Keratinocyte (primary cell): ENCODE measurements at regions not wholly inside any gene's neighbourhood (a gene's known extent, or its start where the extent isn't known, plus 50 kb on each side); places are given as distances from the start of the nearest gene placed in this dataset.

Experiments used
- DNase-seq: peaks from one replicate; pipeline ENCODE4 v3.0.0-alpha.2; 2011; ENCODE audit warnings: low read depth, missing footprints, low spot score
- FAIRE-seq: peaks from 2 replicates; lab custom pipeline; 2011; peaks lifted over from hg19 to GRCh38; lab: Jason Lieb, UNC
- H2AFZ ChIP-seq: 2 replicates; pipeline ENCODE4 v1.6.0; 2012; ENCODE audit warnings: low read length, control low read depth, inconsistent platforms; ENCODE audit not compliant: control insufficient read depth
- H3K27ac ChIP-seq: 2 replicates; pipeline ENCODE4 v1.5.1; 2011; ENCODE audit warnings: low read length; ENCODE audit not compliant: control insufficient read depth, insufficient read depth
- H3K27me3 ChIP-seq: 3 replicates; pipeline ENCODE4 v1.6.0; 2011; ENCODE audit warnings: low read length; ENCODE audit not compliant: control insufficient read depth, insufficient read depth; ENCODE audit errors: extremely low read depth
- H3K36me3 ChIP-seq, 2 experiments: 2 replicates in 1 of 2; 3 replicates in 1 of 2; pipeline ENCODE4 v1.5.1; 2011; ENCODE audit warnings: low read length in 2 of 2, mild to moderate bottlenecking in 1 of 2; ENCODE audit not compliant: control insufficient read depth in 2 of 2, insufficient read depth in 2 of 2; ENCODE audit errors: extremely low read depth in 1 of 2
- H3K4me1 ChIP-seq: 3 replicates; pipeline ENCODE4 v1.5.1; 2011; ENCODE audit warnings: low read length; ENCODE audit not compliant: control insufficient read depth, insufficient read depth; ENCODE audit errors: extremely low read depth
- H3K4me2 ChIP-seq: 3 replicates; pipeline ENCODE4 v1.6.0; 2011; ENCODE audit warnings: low read depth, low read length; ENCODE audit not compliant: control insufficient read depth, insufficient read depth; ENCODE audit errors: extremely low read depth
- H3K4me3 ChIP-seq, 3 experiments: fragments of 200-600 bp in 1 of 3; sonication (generic) in 1 of 3; 2 replicates in 2 of 3; 3 replicates in 1 of 3; pipeline ENCODE4 v1.5.1; 2011 to 2016; ENCODE audit warnings: low read length in 3 of 3, mild to moderate bottlenecking in 3 of 3, control low read depth in 2 of 3, inconsistent platforms in 1 of 3, low read depth in 1 of 3, mixed read lengths in 1 of 3, mixed run types in 1 of 3, moderate library complexity in 1 of 3; ENCODE audit not compliant: control insufficient read depth in 2 of 3, insufficient read depth in 2 of 3; ENCODE audit errors: extremely low read depth in 1 of 3
- H3K79me2 ChIP-seq: 2 replicates; pipeline ENCODE4 v1.6.0; 2012; ENCODE audit warnings: low read length; ENCODE audit not compliant: control insufficient read depth, insufficient read depth
- H3K9ac ChIP-seq: 3 replicates; pipeline ENCODE4 v1.6.0; 2011; ENCODE audit warnings: low read length; ENCODE audit not compliant: control insufficient read depth, insufficient read depth; ENCODE audit errors: extremely low read depth
- H3K9me1 ChIP-seq: 3 replicates; pipeline ENCODE4 v1.6.0; 2011; ENCODE audit warnings: low read length; ENCODE audit not compliant: control insufficient read depth, insufficient read depth; ENCODE audit errors: extremely low read depth
- H3K9me3 ChIP-seq: 2 replicates; pipeline ENCODE4 v1.5.1; 2012; ENCODE audit warnings: low read depth, low read length; ENCODE audit not compliant: control insufficient read depth
- H4K20me1 ChIP-seq: 3 replicates; pipeline ENCODE4 v1.6.0; 2011; ENCODE audit warnings: low read length; ENCODE audit not compliant: control insufficient read depth, insufficient read depth; ENCODE audit errors: extremely low read depth
- CTCF ChIP-seq, 3 experiments: IDR thresholded peaks in 1 of 3; conservative IDR thresholded peaks in 1 of 3; optimal IDR thresholded peaks in 1 of 3; 2 replicates in 2 of 3; 3 replicates in 1 of 3; pipeline versions ENCODE3 to v1.5.1; 2011; ENCODE audit warnings: low read length in 3 of 3, mild to moderate bottlenecking in 3 of 3, moderate library complexity in 2 of 3, control low read depth in 1 of 3, inconsistent platforms in 1 of 3; ENCODE audit not compliant: insufficient read depth in 2 of 3; ENCODE audit errors: extremely low read depth in 1 of 3
- EZH2 ChIP-seq: IDR thresholded peaks from one replicate; pipeline ENCODE4 v1.6.1; 2012; ENCODE audit warnings: inconsistent platforms, mild to moderate bottlenecking, low read length, moderate library complexity
- dilution Hi-C: fragments of 300-500 bp; cut with MboI; formaldehyde crosslinking; loops from one replicate; pipeline ENCODE4 v1.7.0; 2020; ENCODE audit warnings: low sequenced_read_pairs; ENCODE audit not compliant: extremely low pct_ligation_motif_present

- no peaks in the 10 kb centered on the region for H3K9me3 ChIP-seq
- no peaks in the 10 kb centered on the region for H3K27me3 ChIP-seq
- dilution Hi-C loops = no loop called here
- no peak overlapping the region for H3K4me3 ChIP-seq
- DNase-seq = no peak
- no peaks in the 10 kb centered on the region for H3K4me1 ChIP-seq
- no peak overlapping the region for H3K4me2 ChIP-seq
- H4K20me1 ChIP-seq = no peaks in the 10 kb centered on the region
- TF ChIP-seq EZH2 (no peak), CTCF (optimal IDR thresholded peaks at IDR 0.05 in 1 of 3, IDR thresholded peaks at IDR 0.05 in 1 of 3, conservative IDR thresholded peaks at IDR 0.05 in 1 of 3; ENCODE audit: extremely low read depth in 1 of 3, insufficient read depth in 2 of 3, low read length in 3 of 3) (no peak)
- no peak overlapping the region for H2AFZ ChIP-seq
- no peaks in the 10 kb centered on the region for H3K79me2 ChIP-seq
- H3K36me3 ChIP-seq = no peaks in the 10 kb centered on the region
- H3K9me1 ChIP-seq = no peaks in the 10 kb centered on the region
- no peak overlapping the region for H3K9ac ChIP-seq
- no peak for FAIRE-seq
- H3K27ac ChIP-seq = no peak overlapping the region
Observed at GRCh38 chr9:86464242-86464641, 110.0 kb upstream of the TUT7 start.

- Histone ChIP-seq H3K4me1 (no peaks in the 10 kb centered on the region), H3K27ac (no peak overlapping the region), H3K79me2 (no peaks in the 10 kb centered on the region), H3K9me1 (no peaks in the 10 kb centered on the region), H4K20me1 (no peaks in the 10 kb centered on the region), H2AFZ (no peak overlapping the region), H3K36me3 (no peaks in the 10 kb centered on the region), H3K27me3 (no peaks in the 10 kb centered on the region), H3K4me3 (no peak overlapping the region), H3K4me2 (no peak overlapping the region), H3K9me3 (no peaks in the 10 kb centered on the region), H3K9ac (no peak overlapping the region)
- dilution Hi-C loops = no loop called here
- no peak for FAIRE-seq
- no peak for DNase-seq
- no peak for TF ChIP-seq EZH2
- TF ChIP-seq CTCF (optimal IDR thresholded peaks at IDR 0.05 in 1 of 3, IDR thresholded peaks at IDR 0.05 in 1 of 3, conservative IDR thresholded peaks at IDR 0.05 in 1 of 3; ENCODE audit: extremely low read depth in 1 of 3, insufficient read depth in 2 of 3, low read length in 3 of 3) = no peak
Observed at GRCh38 chr9:86460216-86461002, 106.2 kb upstream of the TUT7 start.
